Mesothelial cell of epicardium (in vitro differentiated cells): ENCODE measurements at regions not wholly inside any gene's neighbourhood (a gene's known extent, or its start where the extent isn't known, plus 50 kb on each side); places are given as distances from the start of the nearest gene placed in this dataset.

ENCODE experiments used
- DNase-seq, 2 experiments: peaks; one replicate each; pipeline ENCODE4 v3.0.0; 2021; ENCODE audit warnings: low spot score in 2 of 2; ENCODE audit not compliant: unreplicated experiment in 2 of 2
- H3K27ac Mint-ChIP-seq: 2 replicates; pipeline ENCODE4 v1.8.0; 2021; ENCODE audit warnings: mixed read lengths
- H3K27me3 Mint-ChIP-seq: 2 replicates; pipeline ENCODE4 v1.8.0; 2021; ENCODE audit warnings: low read depth, mixed read lengths
- H3K36me3 Mint-ChIP-seq: 2 replicates; pipeline ENCODE4 v1.8.0; 2021; ENCODE audit warnings: mixed read lengths
- H3K4me1 Mint-ChIP-seq: 2 replicates; pipeline ENCODE4 v1.8.0; 2021; ENCODE audit warnings: mixed read lengths
- H3K4me3 Mint-ChIP-seq: 2 replicates; pipeline ENCODE4 v1.8.0; 2021; ENCODE audit warnings: mild to moderate bottlenecking, moderate library complexity, mixed read lengths
- H3K9me3 Mint-ChIP-seq: 2 replicates; pipeline ENCODE4 v1.8.0; 2021; ENCODE audit warnings: mixed read lengths
- TF ChIP-seq, protein P1 (sequence below): fragments of 200-600 bp; sonication (generic); IDR thresholded peaks from one replicate; pipeline ENCODE4 v1.5.0; 2021; ENCODE audit warnings: antibody characterized with exemption; ENCODE audit not compliant: unreplicated experiment

DNA sequence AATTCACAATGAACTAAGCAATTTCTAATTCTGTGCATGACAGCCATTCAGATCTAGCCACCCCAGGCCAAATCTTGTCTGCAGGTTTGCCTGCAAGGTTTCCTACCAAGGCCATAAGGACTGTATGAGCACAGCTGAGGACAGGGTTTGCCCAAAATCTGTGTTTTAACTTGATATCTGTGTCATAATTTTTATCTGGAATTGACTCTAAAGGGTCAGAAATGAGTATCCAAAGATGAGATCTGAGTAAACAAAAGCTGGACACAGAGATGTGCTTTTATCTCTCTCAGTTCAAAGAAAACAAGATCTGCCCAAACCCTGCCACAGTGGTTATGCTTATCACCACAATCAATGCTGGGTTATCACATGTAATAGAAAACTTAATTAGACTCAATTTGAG lies 154.6 kb upstream of the COL8A1 start:
- H3K4me3 Mint-ChIP-seq = no peak overlapping the region
- peaks cover 21% of the 10 kb centered on the region for H3K9me3 Mint-ChIP-seq
- DNase-seq = no peak
- no peaks in the 10 kb centered on the region for H3K36me3 Mint-ChIP-seq
- no peak overlapping the region for H3K27ac Mint-ChIP-seq
- H3K4me1 Mint-ChIP-seq = no peaks in the 10 kb centered on the region
- TF ChIP-seq, protein P1, sequence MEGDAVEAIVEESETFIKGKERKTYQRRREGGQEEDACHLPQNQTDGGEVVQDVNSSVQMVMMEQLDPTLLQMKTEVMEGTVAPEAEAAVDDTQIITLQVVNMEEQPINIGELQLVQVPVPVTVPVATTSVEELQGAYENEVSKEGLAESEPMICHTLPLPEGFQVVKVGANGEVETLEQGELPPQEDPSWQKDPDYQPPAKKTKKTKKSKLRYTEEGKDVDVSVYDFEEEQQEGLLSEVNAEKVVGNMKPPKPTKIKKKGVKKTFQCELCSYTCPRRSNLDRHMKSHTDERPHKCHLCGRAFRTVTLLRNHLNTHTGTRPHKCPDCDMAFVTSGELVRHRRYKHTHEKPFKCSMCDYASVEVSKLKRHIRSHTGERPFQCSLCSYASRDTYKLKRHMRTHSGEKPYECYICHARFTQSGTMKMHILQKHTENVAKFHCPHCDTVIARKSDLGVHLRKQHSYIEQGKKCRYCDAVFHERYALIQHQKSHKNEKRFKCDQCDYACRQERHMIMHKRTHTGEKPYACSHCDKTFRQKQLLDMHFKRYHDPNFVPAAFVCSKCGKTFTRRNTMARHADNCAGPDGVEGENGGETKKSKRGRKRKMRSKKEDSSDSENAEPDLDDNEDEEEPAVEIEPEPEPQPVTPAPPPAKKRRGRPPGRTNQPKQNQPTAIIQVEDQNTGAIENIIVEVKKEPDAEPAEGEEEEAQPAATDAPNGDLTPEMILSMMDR = no peak
- H3K27me3 Mint-ChIP-seq = no peaks in the 10 kb centered on the region

DNA sequence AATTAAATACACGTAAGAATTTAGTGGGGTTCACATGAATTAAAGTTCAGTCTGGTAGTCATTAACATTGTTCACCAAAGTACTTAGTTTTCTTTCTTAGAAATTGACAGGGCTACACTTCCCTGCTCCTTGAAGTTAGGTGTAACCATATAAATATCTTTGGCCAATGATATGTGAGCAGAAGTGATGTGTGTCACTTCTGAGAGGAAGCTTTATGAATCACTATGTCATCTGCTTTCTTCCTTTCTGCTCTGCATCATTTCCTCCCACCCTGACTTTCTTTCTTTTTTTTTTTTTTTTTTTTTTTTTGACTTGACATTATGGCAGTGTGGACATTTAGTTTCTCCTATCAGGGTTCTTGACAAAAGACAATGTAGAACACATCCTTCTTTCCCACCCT lies 156.2 kb upstream of the COL8A1 start:
- DNase-seq = no peak
- Mint-ChIP-seq H3K9me3 (peaks cover 18% of the 10 kb centered on the region), H3K36me3 (no peaks in the 10 kb centered on the region), H3K4me3 (no peak overlapping the region), H3K4me1 (no peaks in the 10 kb centered on the region), H3K27ac (no peak overlapping the region), H3K27me3 (no peaks in the 10 kb centered on the region)
- TF ChIP-seq, protein P1 = no peak

DNA sequence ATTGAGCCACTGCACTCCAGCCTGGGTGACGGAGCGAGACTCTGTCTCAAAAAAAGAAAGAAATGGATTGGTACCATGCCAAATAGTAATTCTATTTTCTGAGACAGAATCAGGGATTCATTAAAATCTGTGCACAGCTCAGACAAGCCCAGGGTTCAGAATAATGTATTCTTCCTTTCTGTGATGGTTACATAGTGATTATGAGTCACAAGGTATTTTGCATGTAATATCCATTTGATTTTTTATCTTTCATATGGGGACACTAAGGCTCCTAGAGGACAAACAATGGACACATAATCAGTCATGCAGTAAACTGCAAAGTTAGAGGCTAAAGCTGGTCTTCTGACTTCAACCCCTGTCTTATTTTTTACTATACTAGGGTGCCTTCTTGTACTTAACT lies 156.8 kb upstream of the COL8A1 start:
- H3K9me3 Mint-ChIP-seq = peaks cover 17% of the 10 kb centered on the region
- H3K4me3 Mint-ChIP-seq = no peak overlapping the region
- H3K27ac Mint-ChIP-seq = no peak overlapping the region
- no peaks in the 10 kb centered on the region for H3K4me1 Mint-ChIP-seq
- H3K36me3 Mint-ChIP-seq = no peaks in the 10 kb centered on the region
- H3K27me3 Mint-ChIP-seq = no peaks in the 10 kb centered on the region
- DNase-seq = no peak
- TF ChIP-seq, protein P1 = no peak

DNA sequence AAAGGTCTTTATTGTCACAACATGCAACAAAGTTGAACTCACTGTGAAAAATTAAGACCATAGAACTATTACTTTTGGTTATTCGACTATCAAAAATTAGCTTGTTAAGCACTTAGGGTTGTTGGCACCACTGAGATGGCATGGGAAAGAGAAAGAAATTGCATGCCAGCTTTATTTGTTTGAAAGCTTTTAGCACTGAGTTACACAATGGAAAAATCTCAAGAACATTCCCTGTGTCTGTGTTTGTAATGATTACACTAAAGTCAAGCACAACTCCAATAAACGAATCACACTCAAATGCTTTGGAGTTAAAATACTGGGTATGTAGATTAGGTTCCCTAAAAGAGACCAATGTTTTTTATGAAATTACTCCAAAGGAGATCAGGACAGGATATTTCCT lies 158.6 kb upstream of the COL8A1 start:
- TF ChIP-seq, protein P1 = no peak
- Mint-ChIP-seq H3K27ac (no peak overlapping the region), H3K36me3 (no peaks in the 10 kb centered on the region), H3K4me1 (no peaks in the 10 kb centered on the region), H3K27me3 (no peaks in the 10 kb centered on the region), H3K9me3 (peaks cover 17% of the 10 kb centered on the region), H3K4me3 (no peak overlapping the region)
- DNase-seq = no peak

DNA sequence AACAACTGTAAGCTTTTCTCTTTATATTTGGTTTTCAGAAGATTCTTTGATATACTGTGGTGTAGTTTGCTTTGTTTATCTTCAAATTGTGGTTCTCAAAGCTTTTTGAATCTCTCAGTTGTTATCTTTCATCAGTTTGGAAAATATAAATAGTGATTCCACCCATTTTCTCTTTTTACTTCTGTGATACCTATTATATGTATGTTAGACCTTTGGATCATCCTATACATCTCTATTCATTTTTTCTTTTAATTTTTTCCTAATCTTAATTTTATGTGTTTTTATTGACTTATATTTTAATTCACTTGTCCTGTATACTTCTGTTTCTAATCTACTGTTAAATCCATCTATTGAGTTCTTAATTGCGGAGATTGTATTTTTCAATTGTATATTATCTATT lies 160.7 kb upstream of the COL8A1 start:
- no peaks in the 10 kb centered on the region for H3K4me1 Mint-ChIP-seq
- TF ChIP-seq, protein P1 = no peak
- no peak overlapping the region for H3K4me3 Mint-ChIP-seq
- no peaks in the 10 kb centered on the region for H3K36me3 Mint-ChIP-seq
- H3K27ac Mint-ChIP-seq = no peak overlapping the region
- H3K9me3 Mint-ChIP-seq = peaks cover 17% of the 10 kb centered on the region
- DNase-seq = no peak
- no peaks in the 10 kb centered on the region for H3K27me3 Mint-ChIP-seq

DNA sequence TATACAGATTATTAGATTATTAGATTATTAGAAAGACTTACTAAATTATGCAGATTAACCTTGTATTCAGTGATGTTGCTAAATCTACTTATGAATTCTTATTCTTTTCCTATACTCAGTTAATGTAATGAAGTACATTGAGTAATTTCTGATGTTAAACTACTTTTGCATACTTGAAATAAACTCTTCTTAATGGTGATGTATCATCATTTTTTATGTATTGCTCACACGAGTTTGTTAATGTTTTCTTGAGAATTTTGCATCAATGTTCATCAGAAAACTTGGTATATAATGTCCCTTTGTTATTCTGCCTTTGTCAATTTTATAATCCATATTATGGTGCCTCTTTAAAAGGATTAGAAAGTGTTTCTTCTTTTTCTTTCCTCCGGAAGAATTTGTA lies 163.2 kb upstream of the COL8A1 start:
- no peak overlapping the region for H3K27ac Mint-ChIP-seq
- H3K36me3 Mint-ChIP-seq = no peaks in the 10 kb centered on the region
- TF ChIP-seq, protein P1 = no peak
- H3K27me3 Mint-ChIP-seq = no peaks in the 10 kb centered on the region
- no peaks in the 10 kb centered on the region for H3K4me1 Mint-ChIP-seq
- peaks cover 17% of the 10 kb centered on the region for H3K9me3 Mint-ChIP-seq
- H3K4me3 Mint-ChIP-seq = no peak overlapping the region
- DNase-seq = no peak
